HepG2 (cell line): ENCODE measurements at regions not wholly inside any gene's neighbourhood (a gene's known extent, or its start where the extent isn't known, plus 50 kb on each side); places are given as distances from the start of the nearest gene placed in this dataset.

Experiments
- ATAC-seq: fragments of 200-7000 bp; cut with Tn5 transposase; 3 replicates; pipeline ENCODE4 v1.9.1; 2020; ENCODE audit warnings: mild to moderate bottlenecking, moderate library complexity
- BruUV-seq: library from RNA; stranded (reverse); fragments of 400-500 nt; replicated peaks from 2 replicates; lab custom pipeline; 2021; lab: Mats Ljungman, UMichigan
- CTCF ChIA-PET: fragments of 300-600 bp; formaldehyde crosslinking; extraction: SDS; loops from one replicate; lab custom pipeline; 2021; ENCODE audit warnings: low total read pairs, inconsistent platforms, low intra/inter-chr PET ratio; lab: Yijun Ruan, JAX
- POLR2A ChIA-PET: fragments of 350-600 bp; sonication (Branson Sonifier 250); formaldehyde crosslinking; loops from one replicate; lab custom pipeline; 2020; ENCODE audit warnings: antibody characterized with exemption, inconsistent platforms; lab: Yijun Ruan, JAX
- DNase-seq: peaks from one replicate; pipeline ENCODE4 v3.0.0-alpha.2; 2015; ENCODE audit warnings: low spot score
- FAIRE-seq: peaks from 3 replicates; lab custom pipeline; 2011; peaks lifted over from hg19 to GRCh38; lab: Jason Lieb, UNC
- H2AFZ ChIP-seq: one replicate; pipeline ENCODE4 v1.6.1; 2011; ENCODE audit warnings: low read length, inconsistent platforms
- H3K27ac ChIP-seq: fragments of 300-600 bp; 3 replicates; pipeline ENCODE4 v1.8.0; 2011; ENCODE audit warnings: mixed run types, mild to moderate bottlenecking, mixed read lengths, low read length, inconsistent platforms; ENCODE audit not compliant: insufficient read depth; ENCODE audit errors: extremely low read length
- H3K27me3 ChIP-seq, 2 experiments: fragments of 200-600 bp in 1 of 2; 2 replicates in 1 of 2; 3 replicates in 1 of 2; pipeline versions ENCODE4 v1.6.0 to v1.8.0; 2011; ENCODE audit warnings: low read length in 2 of 2, mild to moderate bottlenecking in 2 of 2, moderate library complexity in 2 of 2, inconsistent platforms in 1 of 2; ENCODE audit not compliant: insufficient read depth in 2 of 2, control insufficient read depth in 1 of 2
- H3K36me3 ChIP-seq, 2 experiments: fragments of 200-600 bp in 1 of 2; replicated peaks in 1 of 2; 2 replicates in 1 of 2; 3 replicates in 1 of 2; pipeline versions ENCODE4 v1.5.1 to v1.8.0; 2011; ENCODE audit warnings: low read length in 2 of 2, inconsistent platforms in 1 of 2; ENCODE audit not compliant: insufficient read depth in 2 of 2, control insufficient read depth in 1 of 2
- H3K4me1 ChIP-seq: 2 replicates; pipeline ENCODE4 v1.5.1; 2012; ENCODE audit warnings: low read length, inconsistent platforms; ENCODE audit not compliant: insufficient read depth
- H3K4me2 ChIP-seq: 2 replicates; pipeline ENCODE4 v1.6.0; 2011; ENCODE audit warnings: low read depth, low read length, inconsistent platforms
- H3K4me3 ChIP-seq, 3 experiments: fragments of 200-600 bp in 1 of 3; sonication (generic), shearing (Covaris generic) in 1 of 3; replicated peaks in 1 of 3; 2 replicates each; pipeline ENCODE4 v1.5.1; 2011 to 2016; ENCODE audit warnings: low read length in 3 of 3, inconsistent platforms in 2 of 3, low read depth in 2 of 3, mild to moderate bottlenecking in 2 of 3, control low read depth in 1 of 3, mixed read lengths in 1 of 3; ENCODE audit not compliant: insufficient read depth in 1 of 3
- H3K79me2 ChIP-seq: one replicate; pipeline ENCODE4 v1.6.1; 2011; ENCODE audit warnings: low read length, inconsistent platforms; ENCODE audit not compliant: insufficient read depth
- H3K9ac ChIP-seq: 2 replicates; pipeline ENCODE4 v1.6.0; 2011; ENCODE audit warnings: mild to moderate bottlenecking, low read depth, low read length, inconsistent platforms; ENCODE audit not compliant: insufficient read depth
- H3K9me3 ChIP-seq: 2 replicates; pipeline ENCODE4 v1.5.1; 2012; ENCODE audit warnings: mild to moderate bottlenecking, low read length
- H4K20me1 ChIP-seq: 2 replicates; pipeline ENCODE4 v1.6.0; 2011; ENCODE audit warnings: inconsistent platforms, mild to moderate bottlenecking, low read length, moderate library complexity; ENCODE audit not compliant: insufficient read depth
- ASH2L ChIP-seq: fragments of 300-600, 200-600 bp; sonication (generic); IDR thresholded peaks from 2 replicates; pipeline ENCODE4 v1.7.0; 2017; ENCODE audit warnings: low read depth, mild to moderate bottlenecking, moderate library complexity, mixed read lengths, low read length; ENCODE audit not compliant: insufficient read length
- EED ChIP-seq: sonication (generic); formaldehyde crosslinking; IDR thresholded peaks from 2 replicates; pipeline ENCODE4 v1.5.0; 2020; ENCODE audit warnings: mild to moderate bottlenecking, missing genetic modification reagents
- GMEB1 ChIP-seq: sonication (generic); formaldehyde crosslinking; IDR thresholded peaks from 2 replicates; pipeline ENCODE4 v1.5.1; 2020; ENCODE audit warnings: missing genetic modification reagents, mild to moderate bottlenecking, borderline replicate concordance
- HDAC6 ChIP-seq: fragments of 200-600 bp; sonication (generic); IDR thresholded peaks from 2 replicates; pipeline ENCODE4 v1.7.0; 2017; ENCODE audit warnings: mild to moderate bottlenecking, antibody characterized with exemption, low read length, low read depth
- HOXA9 ChIP-seq: sonication (generic); formaldehyde crosslinking; IDR thresholded peaks from 2 replicates; pipeline ENCODE4 v1.8.1; 2022; ENCODE audit warnings: missing genetic modification reagents, mild to moderate bottlenecking, moderate library complexity, borderline replicate concordance
- IRF9 ChIP-seq: sonication (generic); formaldehyde crosslinking; IDR thresholded peaks from 2 replicates; pipeline ENCODE4 v1.8.0; 2022; ENCODE audit warnings: missing genetic modification reagents, mild to moderate bottlenecking, borderline replicate concordance
- MTERF4 ChIP-seq: sonication (generic); formaldehyde crosslinking; IDR thresholded peaks from 2 replicates; pipeline ENCODE4 v1.8.0; 2023; ENCODE audit warnings: mild to moderate bottlenecking, missing genetic modification reagents
- PRDM4 ChIP-seq: sonication (generic); formaldehyde crosslinking; IDR thresholded peaks from 2 replicates; pipeline ENCODE4 v1.9.0; 2021; ENCODE audit warnings: missing genetic modification reagents, borderline replicate concordance
- RNF2 ChIP-seq: fragments of 450-650 bp; conservative IDR thresholded peaks from 2 replicates; pipeline ENCODE4 v1.6.1; 2016; ENCODE audit warnings: low read depth
- SOX13 ChIP-seq, 3 experiments: fragments of 450-650 bp in 1 of 3; sonication (generic) in 1 of 3; formaldehyde crosslinking in 1 of 3; IDR thresholded peaks in 2 of 3; conservative IDR thresholded peaks in 1 of 3; 2 replicates each; pipeline versions ENCODE4 v1.5.0 to v1.6.1; 2016 to 2020; ENCODE audit warnings: antibody characterized with exemption in 1 of 3, mild to moderate bottlenecking in 1 of 3, missing compliant biosample characterization in 1 of 3, missing genetic modification reagents in 1 of 3, moderate library complexity in 1 of 3
- SP2 ChIP-seq: sonication (generic); formaldehyde crosslinking; IDR thresholded peaks from 2 replicates; pipeline ENCODE4 v1.5.1; 2020; ENCODE audit warnings: mild to moderate bottlenecking, missing genetic modification reagents
- SSRP1 ChIP-seq: IDR thresholded peaks from 2 replicates; pipeline ENCODE4 v1.6.1; 2016; ENCODE audit warnings: control low read depth
- SYNCRIP ChIP-seq: fragments of 200-400 bp; formaldehyde crosslinking; IDR thresholded peaks from 2 replicates; pipeline ENCODE4 v1.6.1; 2018; ENCODE audit warnings: mild to moderate bottlenecking, low read depth, low read length; ENCODE audit not compliant: insufficient read depth
- WIZ ChIP-seq: sonication (generic); formaldehyde crosslinking; IDR thresholded peaks from 2 replicates; pipeline ENCODE4 v1.5.1; 2020; ENCODE audit warnings: mild to moderate bottlenecking, missing genetic modification reagents
- ZBTB37 ChIP-seq: sonication (generic); formaldehyde crosslinking; IDR thresholded peaks from 2 replicates; pipeline ENCODE4 v1.4.0; 2020; ENCODE audit warnings: mild to moderate bottlenecking, missing genetic modification reagents
- ZBTB7A ChIP-seq: sonication (generic); formaldehyde crosslinking; IDR thresholded peaks from 2 replicates; pipeline ENCODE4 v1.8.0; 2022; ENCODE audit warnings: mild to moderate bottlenecking, missing genetic modification reagents
- ZSCAN31 ChIP-seq: sonication (generic); formaldehyde crosslinking; IDR thresholded peaks from 2 replicates; pipeline ENCODE4 v1.5.0; 2020; ENCODE audit warnings: low read depth, mild to moderate bottlenecking, missing genetic modification reagents
- ZSCAN9 ChIP-seq: IDR thresholded peaks from 2 replicates; pipeline ENCODE4 v1.6.1; 2016; ENCODE audit warnings: borderline replicate concordance
- in situ Hi-C: cut with HindIII; loops from 2 replicates; pipeline ENCODE4 v1.10.0; 2017; ENCODE audit warnings: low pct_unique_long_range_greater_than_20kb; ENCODE audit not compliant: extremely low pct_ligation_motif_present
- intact Hi-C: fragments of 100-400 bp; cut with micrococcal nuclease; formaldehyde crosslinking; loops from one replicate; pipeline ENCODE4 v1.10.0; 2022; ENCODE audit not compliant: unreplicated experiment

- in situ Hi-C loops (no loop called here), intact Hi-C loops (no loop called here)
- H3K4me3 ChIP-seq, result no peak overlapping the region
- no peaks in the 10 kb centered on the region for H3K9me3 ChIP-seq
- POLR2A ChIA-PET, result no interaction called here
- no peak overlapping the region for H2AFZ ChIP-seq
- TF ChIP-seq SOX13 (IDR thresholded peaks at IDR 0.05) (no peak), SOX13 (CRISPR knock-in tag; conservative IDR thresholded peaks at IDR 0.05 in 1 of 2, IDR thresholded peaks at IDR 0.05 in 1 of 2) (no peak), EED (no peak), GMEB1 (CRISPR knock-in tag) (no peak), IRF9 (no peak), WIZ (CRISPR knock-in tag) (no peak), HOXA9 (CRISPR knock-in tag) (no peak), ZSCAN9 (CRISPR knock-in tag) (no peak), SSRP1 (CRISPR knock-in tag) (no peak), RNF2 (no peak), SP2 (CRISPR knock-in tag) (no peak), ZBTB7A (CRISPR knock-in tag) (no peak), ZSCAN31 (CRISPR knock-in tag) (no peak), MTERF4 (CRISPR knock-in tag) (no peak), ZBTB37 (CRISPR knock-in tag) (no peak), PRDM4 (CRISPR knock-in tag) (no peak), ASH2L (no peak), SYNCRIP (no peak), HDAC6 (no peak)
- H3K9ac ChIP-seq, result no peak overlapping the region
- H3K36me3 ChIP-seq, result no peaks in the 10 kb centered on the region
- H3K4me2 ChIP-seq, result no peak overlapping the region
- H3K27ac ChIP-seq, result no peak overlapping the region
- FAIRE-seq, result no peak
- CTCF ChIA-PET, result no interaction called here
- no peaks in the 10 kb centered on the region for H3K27me3 ChIP-seq
- ATAC-seq, result no peak
- H3K4me1 ChIP-seq, result no peaks in the 10 kb centered on the region
- no TSS peak for BruUV-seq
- no peaks in the 10 kb centered on the region for H4K20me1 ChIP-seq
- DNase-seq, result no peak
- no peaks in the 10 kb centered on the region for H3K79me2 ChIP-seq
These were observed 238.1 kb upstream of the PPP1R2C start for GRCh38 chrX:43016021-43016420.
